Stimulated activated CD8-positive, alpha-beta memory T cell treated with anti-CD3 and anti-CD28 coated beads, Interleukin-4, amount 100 ng/mL, for 48 hours (primary cell): ENCODE measurements at regions not wholly inside any gene's neighbourhood (a gene's known extent, or its start where the extent isn't known, plus 50 kb on each side); places are given as distances from the start of the nearest gene placed in this dataset.

Source experiments
- DNase-seq: peaks from one replicate; pipeline ENCODE4 v3.0.0-alpha.2; 2020

- no peak for DNase-seq
Measured at GRCh38 chr18:7429831-7430230, 137.3 kb upstream of the PTPRM start.

DNA sequence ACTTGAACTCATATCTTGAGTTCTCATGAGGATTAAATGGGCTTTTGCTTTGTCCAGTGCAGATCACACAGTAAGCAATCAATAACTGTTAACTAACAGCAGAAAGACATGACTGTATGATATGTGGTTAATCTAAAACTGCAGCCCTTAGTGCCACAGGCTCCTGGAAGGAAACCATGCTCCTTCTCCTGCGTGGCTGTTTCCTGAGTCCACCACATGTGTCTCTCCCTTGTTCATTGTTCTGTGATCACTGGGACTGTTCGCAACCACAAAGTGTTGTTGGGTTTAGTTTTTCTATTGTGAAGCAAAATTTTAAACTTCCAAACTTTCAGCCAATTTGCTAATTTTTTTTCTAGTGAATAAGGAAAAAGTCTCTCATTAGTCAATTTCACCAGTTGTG lies 130.9 kb upstream of the PTPRM start:
- DNase-seq, result no peak

GRCh38 chr18:7437870-7438269 lies 129.2 kb upstream of the PTPRM start:
- no peak for DNase-seq

DNA sequence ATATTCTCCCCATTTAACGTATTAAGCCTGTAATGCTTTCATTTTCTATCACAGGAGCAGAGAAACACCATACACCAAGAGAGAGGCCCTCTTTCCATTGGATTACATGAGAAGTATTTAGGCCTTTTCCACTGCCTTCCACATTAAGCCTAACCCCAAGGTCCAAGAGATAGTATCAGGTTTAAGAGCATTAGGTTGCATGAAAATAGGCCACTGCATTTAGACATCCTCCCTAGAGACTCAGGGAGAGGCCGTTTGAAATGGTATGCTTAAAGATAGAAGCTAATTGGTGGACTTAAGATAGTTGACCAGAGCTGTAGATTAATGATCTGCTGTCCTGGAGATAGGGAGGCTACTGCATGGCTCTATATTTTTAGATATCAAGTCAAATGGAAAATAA lies 128.5 kb upstream of the PTPRM start:
- no peak for DNase-seq

GRCh38 chr18:7447318-7448028 lies 119.6 kb upstream of the PTPRM start:
- no peak for DNase-seq

DNA sequence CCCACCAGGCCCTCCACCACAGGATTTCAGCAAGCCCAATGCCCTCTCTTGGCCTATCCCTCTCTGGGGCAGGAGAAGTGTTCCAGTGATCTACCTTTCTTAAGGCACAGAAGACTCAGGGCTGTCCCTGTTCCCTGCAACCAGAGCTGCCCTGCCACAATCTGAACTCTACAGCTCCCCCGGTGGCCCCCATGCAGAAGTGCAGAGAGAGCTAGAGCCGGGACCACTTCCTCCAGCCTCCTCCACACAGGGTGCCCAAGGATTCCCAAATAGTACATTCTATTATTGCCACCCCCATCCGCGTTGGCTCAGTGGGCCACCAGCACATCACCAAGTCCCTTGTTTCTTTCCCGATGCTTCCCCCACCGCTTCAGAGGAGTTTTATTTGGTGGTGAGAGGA lies 114.8 kb upstream of the PTPRM start:
- DNase-seq, result peak; percentile 26

- no peak for DNase-seq
Measured at GRCh38 chr18:7454429-7454828, 112.7 kb upstream of the PTPRM start.

DNA sequence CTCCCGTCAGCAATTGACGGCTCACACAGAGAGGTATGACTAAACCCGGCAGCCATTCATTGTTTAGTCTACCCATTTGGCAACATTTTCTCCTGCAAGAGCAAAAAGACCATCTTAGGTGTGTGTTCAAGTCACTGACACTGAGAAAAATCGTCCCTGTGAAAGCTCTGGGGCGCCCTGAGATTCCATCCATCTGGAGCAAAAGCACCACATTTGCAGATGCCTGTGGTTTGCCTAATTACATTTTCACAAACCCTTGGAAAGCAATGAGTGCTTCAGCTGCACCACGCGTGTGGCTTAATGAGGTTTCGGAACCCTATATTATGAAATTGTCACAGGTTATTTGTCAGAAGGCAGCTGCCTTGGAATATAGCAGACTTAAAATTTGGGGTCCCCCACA lies 110.7 kb upstream of the PTPRM start:
- no peak for DNase-seq

- DNase-seq, result no peak
Measured at GRCh38 chr18:7457262-7457661, 109.9 kb upstream of the PTPRM start.

- no peak for DNase-seq
Measured at GRCh38 chr18:7458884-7459283, 108.2 kb upstream of the PTPRM start.

GRCh38 chr18:7459851-7460770 lies 107.0 kb upstream of the PTPRM start:
- DNase-seq, result no peak

- DNase-seq, result no peak
Measured at GRCh38 chr18:7464245-7464966, 102.7 kb upstream of the PTPRM start.

GRCh38 chr18:7466190-7466589 lies 100.9 kb upstream of the PTPRM start:
- no peak for DNase-seq

GRCh38 chr18:7467708-7468466 lies 99.2 kb upstream of the PTPRM start:
- no peak for DNase-seq

- DNase-seq, result no peak
Measured at GRCh38 chr18:7470101-7470500, 97.0 kb upstream of the PTPRM start.

GRCh38 chr18:7470503-7470902 lies 96.6 kb upstream of the PTPRM start:
- DNase-seq, result no peak

GRCh38 chr18:7476386-7476785 lies 90.7 kb upstream of the PTPRM start:
- no peak for DNase-seq

DNA sequence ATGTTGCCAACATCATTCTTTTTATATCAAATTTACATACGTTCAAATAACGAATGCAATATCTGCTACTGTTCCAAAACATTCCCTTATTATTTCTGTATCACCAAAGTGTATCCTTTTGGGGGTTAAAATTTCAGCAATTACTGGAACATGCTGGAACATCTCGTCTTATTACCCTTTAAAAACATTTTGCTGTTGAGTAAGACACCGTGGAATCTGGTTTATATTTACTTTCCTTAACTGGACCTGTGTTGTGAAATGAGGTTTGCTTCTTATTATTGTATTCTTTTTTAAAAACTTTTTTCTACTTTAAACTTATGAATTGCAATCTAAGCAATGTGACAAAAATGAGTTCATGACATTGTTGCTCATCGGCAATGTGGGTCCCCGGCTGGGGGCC lies 87.4 kb upstream of the PTPRM start:
- DNase-seq, result no peak

DNA sequence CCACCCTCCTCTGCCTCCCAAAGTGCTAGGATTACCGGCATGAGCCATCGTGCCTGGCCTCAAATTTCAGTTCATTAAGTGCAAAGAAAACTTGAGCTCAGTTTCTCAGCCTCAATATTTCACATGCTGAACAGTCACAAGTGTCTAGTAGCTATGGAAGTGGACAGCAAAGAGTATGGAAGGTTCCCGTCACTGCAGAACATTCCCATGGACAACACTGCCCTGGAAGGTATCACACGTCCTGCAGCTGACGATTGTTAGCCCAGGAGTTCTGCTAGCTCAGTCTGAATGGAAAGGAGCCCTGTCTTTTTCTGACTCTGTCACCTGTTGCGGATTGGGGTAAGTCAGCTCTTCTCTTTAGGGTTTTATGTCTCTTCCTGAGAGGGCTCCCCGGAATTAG lies 86.2 kb upstream of the PTPRM start:
- DNase-seq, result no peak

DNA sequence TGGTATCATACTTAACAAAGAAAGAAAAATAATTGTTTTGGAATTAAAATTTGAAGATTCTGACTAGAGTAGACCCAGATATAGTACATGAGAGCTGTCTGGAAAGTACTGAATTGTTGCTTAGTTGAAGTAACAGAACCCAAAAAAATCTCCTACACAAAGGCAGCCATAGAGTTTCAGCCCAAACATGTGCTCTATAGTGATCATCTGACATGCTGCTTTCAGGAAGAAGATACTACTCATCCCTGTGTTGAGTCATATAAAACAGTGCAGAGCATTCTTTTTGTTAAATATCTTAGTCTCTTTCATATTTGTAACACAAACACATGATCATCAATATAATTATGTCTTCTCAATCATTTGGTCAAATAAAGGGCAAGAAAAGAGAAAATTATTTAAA lies 84.8 kb upstream of the PTPRM start:
- DNase-seq, result no peak

DNA sequence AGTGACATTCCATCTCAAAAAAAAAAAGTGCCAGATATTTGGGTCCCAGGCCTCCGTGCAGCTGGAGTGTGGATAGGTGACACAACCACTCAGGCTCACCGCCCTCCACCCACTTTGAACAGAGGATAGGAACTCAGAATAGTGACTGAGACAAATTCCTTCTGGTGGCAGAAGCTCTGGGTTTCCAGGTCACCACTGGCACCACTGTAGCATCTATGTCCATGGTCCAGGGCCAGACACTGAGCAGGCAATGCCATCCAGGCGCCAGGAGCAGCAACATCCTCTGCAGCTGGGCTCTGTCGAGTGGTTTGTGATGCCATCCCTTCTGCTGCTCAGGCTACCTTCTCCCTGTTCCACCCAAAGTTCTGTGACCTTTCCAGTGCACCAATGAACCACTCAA lies 81.5 kb upstream of the PTPRM start:
- DNase-seq, result no peak

DNA sequence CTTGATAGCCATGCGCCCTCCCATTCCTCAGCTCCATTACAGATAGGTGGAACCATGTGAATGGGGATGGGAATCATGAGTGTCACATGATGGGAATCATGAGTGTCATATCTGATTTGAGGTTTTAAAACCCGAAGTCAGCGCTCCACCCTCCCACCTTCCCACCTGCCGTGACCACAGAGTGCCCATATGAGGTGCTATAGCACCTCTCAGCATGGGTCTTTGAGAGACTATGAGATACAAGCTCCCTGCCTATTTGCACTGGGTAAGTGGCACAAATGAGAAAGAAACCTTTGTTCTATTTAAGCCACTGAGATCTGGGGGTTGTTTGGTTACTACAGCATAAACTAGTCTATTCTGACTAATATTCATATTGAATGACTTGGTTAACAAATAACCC lies 78.5 kb upstream of the PTPRM start:
- no peak for DNase-seq

GRCh38 chr18:7490104-7490503 lies 77.0 kb upstream of the PTPRM start:
- no peak for DNase-seq
